ENCODE measurements at regions not wholly inside any gene's neighbourhood (a gene's known extent, or its start where the extent isn't known, plus 50 kb on each side); places are given as distances from the start of the nearest gene placed in this dataset.

GRCh38 chrX:45306794-45307193 is 106.1 kb upstream of the DIPK2B start:
- WGBS: no CpG with 5 or more reads among the region's 1 CpG

GRCh38 chrX:45300638-45301037 is 100.0 kb upstream of the DIPK2B start:
- Histone ChIP-seq H3K27ac (ENCODE audit: low read depth, low read length) (no peak overlapping the region), H3K27me3 (ENCODE audit: insufficient read depth, low read length) (no peaks in the 10 kb centered on the region), H3K9ac (ENCODE audit: low read depth, low read length) (no peak overlapping the region), H3K4me1 (ENCODE audit: insufficient read depth, low read length) (no peaks in the 10 kb centered on the region), H3K4me3 (ENCODE audit: low read length) (no peak overlapping the region), H3K36me3 (ENCODE audit: insufficient read depth, low read length) (no peaks in the 10 kb centered on the region), H3K9me3 (ENCODE audit: insufficient read depth, low read depth, low read length) (no peaks in the 10 kb centered on the region)
- WGBS: 91% methylated on average over 2 of the region's 2 CpGs

More at GRCh38 chrX:45306794-45307193, 106.1 kb upstream of the DIPK2B start:
- Histone ChIP-seq H3K27ac (ENCODE audit: low read depth, low read length) (no peak overlapping the region), H3K4me1 (ENCODE audit: insufficient read depth, low read length) (no peaks in the 10 kb centered on the region), H3K9me3 (ENCODE audit: insufficient read depth, low read depth, low read length) (no peaks in the 10 kb centered on the region), H3K9ac (ENCODE audit: low read depth, low read length) (no peak overlapping the region), H3K36me3 (ENCODE audit: insufficient read depth, low read length) (no peaks in the 10 kb centered on the region), H3K4me3 (ENCODE audit: low read length) (no peak overlapping the region), H3K27me3 (ENCODE audit: insufficient read depth, low read length) (no peaks in the 10 kb centered on the region)

- Histone ChIP-seq H3K9me3 (ENCODE audit: insufficient read depth, low read depth, low read length) (no peaks in the 10 kb centered on the region), H3K27me3 (ENCODE audit: insufficient read depth, low read length) (no peaks in the 10 kb centered on the region), H3K36me3 (ENCODE audit: insufficient read depth, low read length) (no peaks in the 10 kb centered on the region), H3K4me3 (ENCODE audit: low read length) (no peak overlapping the region), H3K27ac (ENCODE audit: low read depth, low read length) (no peak overlapping the region), H3K9ac (ENCODE audit: low read depth, low read length) (no peak overlapping the region), H3K4me1 (ENCODE audit: insufficient read depth, low read length) (no peaks in the 10 kb centered on the region)
- WGBS: 88% methylated on average over 2 of the region's 3 CpGs
Observed at GRCh38 chrX:45295259-45295986, 94.7 kb upstream of the DIPK2B start.

- no peaks in the 10 kb centered on the region for H3K36me3 ChIP-seq (ENCODE audit: insufficient read depth, low read length)
- H3K27me3 ChIP-seq (ENCODE audit: insufficient read depth, low read length): no peaks in the 10 kb centered on the region
- H3K27ac ChIP-seq (ENCODE audit: low read depth, low read length): no peak overlapping the region
- WGBS: 95% methylated on average over 1 of the region's 1 CpG
- no peak overlapping the region for H3K4me3 ChIP-seq (ENCODE audit: low read length)
- H3K9me3 ChIP-seq (ENCODE audit: insufficient read depth, low read depth, low read length): no peaks in the 10 kb centered on the region
- H3K4me1 ChIP-seq (ENCODE audit: insufficient read depth, low read length): no peaks in the 10 kb centered on the region
- no peak overlapping the region for H3K9ac ChIP-seq (ENCODE audit: low read depth, low read length)
Observed at GRCh38 chrX:45274576-45274975, 73.9 kb upstream of the DIPK2B start.

- no peaks in the 10 kb centered on the region for H3K9me3 ChIP-seq (ENCODE audit: insufficient read depth, low read depth, low read length)
- H3K27ac ChIP-seq (ENCODE audit: low read depth, low read length): no peak overlapping the region
- no peaks in the 10 kb centered on the region for H3K4me1 ChIP-seq (ENCODE audit: insufficient read depth, low read length)
- no peaks in the 10 kb centered on the region for H3K27me3 ChIP-seq (ENCODE audit: insufficient read depth, low read length)
- WGBS: no CpG with 5 or more reads among the region's 1 CpG
- no peaks in the 10 kb centered on the region for H3K36me3 ChIP-seq (ENCODE audit: insufficient read depth, low read length)
- no peak overlapping the region for H3K4me3 ChIP-seq (ENCODE audit: low read length)
- H3K9ac ChIP-seq (ENCODE audit: low read depth, low read length): no peak overlapping the region
Observed at GRCh38 chrX:45267007-45267406, 66.3 kb upstream of the DIPK2B start.

- H3K4me3 ChIP-seq (ENCODE audit: low read length): no peak overlapping the region
- no peaks in the 10 kb centered on the region for H3K36me3 ChIP-seq (ENCODE audit: insufficient read depth, low read length)
- H3K27ac ChIP-seq (ENCODE audit: low read depth, low read length): no peak overlapping the region
- no peaks in the 10 kb centered on the region for H3K9me3 ChIP-seq (ENCODE audit: insufficient read depth, low read depth, low read length)
- H3K4me1 ChIP-seq (ENCODE audit: insufficient read depth, low read length): no peaks in the 10 kb centered on the region
- 96% methylated on average over 1 of the region's 1 CpG for WGBS
- H3K9ac ChIP-seq (ENCODE audit: low read depth, low read length): no peak overlapping the region
- H3K27me3 ChIP-seq (ENCODE audit: insufficient read depth, low read length): no peaks in the 10 kb centered on the region
Observed at GRCh38 chrX:45266456-45266855, 65.8 kb upstream of the DIPK2B start.

- Histone ChIP-seq H3K9ac (ENCODE audit: low read depth, low read length) (no peak overlapping the region), H3K9me3 (ENCODE audit: insufficient read depth, low read depth, low read length) (no peaks in the 10 kb centered on the region), H3K36me3 (ENCODE audit: insufficient read depth, low read length) (no peaks in the 10 kb centered on the region), H3K4me3 (ENCODE audit: low read length) (no peak overlapping the region), H3K27me3 (ENCODE audit: insufficient read depth, low read length) (no peaks in the 10 kb centered on the region), H3K27ac (ENCODE audit: low read depth, low read length) (no peak overlapping the region), H3K4me1 (ENCODE audit: insufficient read depth, low read length) (no peaks in the 10 kb centered on the region)
- WGBS: 93% methylated on average over 6 of the region's 7 CpGs
Observed at GRCh38 chrX:45264865-45265264, 64.2 kb upstream of the DIPK2B start.

GRCh38 chrX:45261471-45261870 is 60.8 kb upstream of the DIPK2B start:
- WGBS: no CpG with 5 or more reads among the region's 1 CpG

GRCh38 chrX:45261005-45261404 is 60.3 kb upstream of the DIPK2B start:
- no CpG with 5 or more reads among the region's 1 CpG for WGBS
- H3K9ac ChIP-seq (ENCODE audit: low read depth, low read length): no peak overlapping the region
- H3K36me3 ChIP-seq (ENCODE audit: insufficient read depth, low read length): no peaks in the 10 kb centered on the region
- no peaks in the 10 kb centered on the region for H3K4me1 ChIP-seq (ENCODE audit: insufficient read depth, low read length)
- H3K27me3 ChIP-seq (ENCODE audit: insufficient read depth, low read length): no peaks in the 10 kb centered on the region
- H3K4me3 ChIP-seq (ENCODE audit: low read length): no peak overlapping the region
- no peak overlapping the region for H3K27ac ChIP-seq (ENCODE audit: low read depth, low read length)
- no peaks in the 10 kb centered on the region for H3K9me3 ChIP-seq (ENCODE audit: insufficient read depth, low read depth, low read length)

More at GRCh38 chrX:45261471-45261870, 60.8 kb upstream of the DIPK2B start:
- Histone ChIP-seq H3K36me3 (ENCODE audit: insufficient read depth, low read length) (no peaks in the 10 kb centered on the region), H3K27me3 (ENCODE audit: insufficient read depth, low read length) (no peaks in the 10 kb centered on the region), H3K27ac (ENCODE audit: low read depth, low read length) (no peak overlapping the region), H3K9me3 (ENCODE audit: insufficient read depth, low read depth, low read length) (no peaks in the 10 kb centered on the region), H3K4me3 (ENCODE audit: low read length) (no peak overlapping the region), H3K9ac (ENCODE audit: low read depth, low read length) (no peak overlapping the region), H3K4me1 (ENCODE audit: insufficient read depth, low read length) (no peaks in the 10 kb centered on the region)

- Histone ChIP-seq H3K4me3 (ENCODE audit: low read length) (no peak overlapping the region), H3K9me3 (ENCODE audit: insufficient read depth, low read depth, low read length) (no peaks in the 10 kb centered on the region), H3K36me3 (ENCODE audit: insufficient read depth, low read length) (no peaks in the 10 kb centered on the region), H3K27ac (ENCODE audit: low read depth, low read length) (no peak overlapping the region), H3K4me1 (ENCODE audit: insufficient read depth, low read length) (no peaks in the 10 kb centered on the region), H3K9ac (ENCODE audit: low read depth, low read length) (no peak overlapping the region), H3K27me3 (ENCODE audit: insufficient read depth, low read length) (no peaks in the 10 kb centered on the region)
- WGBS: 96% methylated on average over 6 of the region's 6 CpGs
Observed at GRCh38 chrX:45258731-45259402, 58.2 kb upstream of the DIPK2B start.

All from HUES64 (cell line).